Left ventricle myocardium inferior (tissue), 1 donor: ENCODE measurements at regions not wholly inside any gene's neighbourhood (a gene's known extent, or its start where the extent isn't known, plus 50 kb on each side); places are given as distances from the start of the nearest gene placed in this dataset.
"Not testable (repeated sequence)": the region's sequence is repeated elsewhere in the genome, so short reads cannot be mapped to it uniquely, and the experiment has no call there.

Experiments used
- DNase-seq: peaks from one replicate; pipeline ENCODE4 v3.0.0-alpha.2; 2020
- H3K27ac ChIP-seq: fragments of 200-600 bp; replicated peaks from 2 replicates; pipeline ENCODE4 v1.8.0; 2021
- H3K27me3 ChIP-seq: fragments of 200-600 bp; 2 replicates; pipeline ENCODE4 v1.8.0; 2021; ENCODE audit warnings: low read depth
- H3K36me3 ChIP-seq: fragments of 200-600 bp; 2 replicates; pipeline ENCODE4 v1.8.0; 2021
- H3K4me1 ChIP-seq: fragments of 200-600 bp; 2 replicates; pipeline ENCODE4 v1.8.0; 2021
- H3K4me3 ChIP-seq: fragments of 200-600 bp; 2 replicates; pipeline ENCODE4 v1.8.0; 2021; ENCODE audit warnings: mild to moderate bottlenecking, moderate library complexity
- H3K9me3 ChIP-seq: fragments of 200-600 bp; replicated peaks from 2 replicates; pipeline ENCODE4 v1.8.0; 2021
- intact Hi-C: fragments of 100-400 bp; cut with micrococcal nuclease; formaldehyde crosslinking; loops from one replicate; pipeline ENCODE4 v1.11.0; 2022
- TF ChIP-seq, protein P1 (sequence below): fragments of 200-600 bp; IDR thresholded peaks from 2 replicates; pipeline ENCODE4 v1.8.0; 2021; ENCODE audit warnings: antibody characterized with exemption, mild to moderate bottlenecking, borderline replicate concordance
- donor health status: DM: no; HTN: yes; CAD: no; lungs with severe emphysema.

DNA sequence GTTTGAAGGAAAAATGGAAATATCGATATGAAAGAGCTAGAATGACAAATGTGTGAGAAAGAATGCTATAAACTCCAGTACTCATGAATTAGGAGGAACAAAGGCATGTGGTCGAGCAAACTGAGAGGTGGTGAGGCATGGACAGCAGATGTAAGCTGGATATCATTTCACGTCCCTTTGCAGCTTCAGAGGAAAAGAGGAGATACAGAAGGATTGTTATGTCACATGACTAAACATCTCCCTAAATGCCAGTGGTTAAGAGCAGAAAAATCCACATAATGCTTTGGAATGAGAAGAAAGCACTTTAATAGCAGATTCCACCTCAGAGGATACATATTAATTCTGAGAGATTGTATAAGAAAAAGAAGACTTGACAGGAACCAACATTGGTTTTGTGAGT, 248.7 kb downstream of the ZIC4 start:
- DNase-seq: no peak
- no peaks in the 10 kb centered on the region for H3K4me1 ChIP-seq
- intact Hi-C loops: no loop called here
- H3K4me3 ChIP-seq: no peak overlapping the region
- H3K27me3 ChIP-seq: no peaks in the 10 kb centered on the region
- peaks cover 28% of the 10 kb centered on the region for H3K9me3 ChIP-seq
- H3K36me3 ChIP-seq: no peaks in the 10 kb centered on the region
- no peak overlapping the region for H3K27ac ChIP-seq
- TF ChIP-seq, protein P1, sequence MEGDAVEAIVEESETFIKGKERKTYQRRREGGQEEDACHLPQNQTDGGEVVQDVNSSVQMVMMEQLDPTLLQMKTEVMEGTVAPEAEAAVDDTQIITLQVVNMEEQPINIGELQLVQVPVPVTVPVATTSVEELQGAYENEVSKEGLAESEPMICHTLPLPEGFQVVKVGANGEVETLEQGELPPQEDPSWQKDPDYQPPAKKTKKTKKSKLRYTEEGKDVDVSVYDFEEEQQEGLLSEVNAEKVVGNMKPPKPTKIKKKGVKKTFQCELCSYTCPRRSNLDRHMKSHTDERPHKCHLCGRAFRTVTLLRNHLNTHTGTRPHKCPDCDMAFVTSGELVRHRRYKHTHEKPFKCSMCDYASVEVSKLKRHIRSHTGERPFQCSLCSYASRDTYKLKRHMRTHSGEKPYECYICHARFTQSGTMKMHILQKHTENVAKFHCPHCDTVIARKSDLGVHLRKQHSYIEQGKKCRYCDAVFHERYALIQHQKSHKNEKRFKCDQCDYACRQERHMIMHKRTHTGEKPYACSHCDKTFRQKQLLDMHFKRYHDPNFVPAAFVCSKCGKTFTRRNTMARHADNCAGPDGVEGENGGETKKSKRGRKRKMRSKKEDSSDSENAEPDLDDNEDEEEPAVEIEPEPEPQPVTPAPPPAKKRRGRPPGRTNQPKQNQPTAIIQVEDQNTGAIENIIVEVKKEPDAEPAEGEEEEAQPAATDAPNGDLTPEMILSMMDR: no peak

DNA sequence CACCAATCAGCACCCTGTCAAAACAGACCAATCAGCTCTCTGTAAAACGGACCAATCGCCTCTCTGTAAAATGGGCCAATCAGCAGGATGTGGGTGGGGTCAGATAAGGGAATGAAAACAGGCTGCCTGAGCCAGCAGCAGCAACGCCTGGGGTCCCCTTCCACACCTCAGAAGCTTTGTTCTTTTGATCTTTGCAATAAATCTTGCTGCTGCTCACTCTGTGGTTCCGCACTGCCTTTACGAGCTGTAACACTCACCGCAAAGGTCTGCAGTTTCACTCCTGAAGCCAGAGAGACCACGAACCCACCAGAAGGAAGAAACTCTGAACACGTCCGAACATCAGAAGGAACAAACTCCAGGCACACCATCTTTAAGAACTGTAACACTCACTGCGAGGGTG, 251.4 kb downstream of the ZIC4 start:
- H3K4me3 ChIP-seq, H3K36me3 ChIP-seq, intact Hi-C loops, H3K27me3 ChIP-seq, DNase-seq, H3K4me1 ChIP-seq, H3K27ac ChIP-seq: not testable (repeated sequence)
- peaks cover 28% of the 10 kb centered on the region for H3K9me3 ChIP-seq

DNA sequence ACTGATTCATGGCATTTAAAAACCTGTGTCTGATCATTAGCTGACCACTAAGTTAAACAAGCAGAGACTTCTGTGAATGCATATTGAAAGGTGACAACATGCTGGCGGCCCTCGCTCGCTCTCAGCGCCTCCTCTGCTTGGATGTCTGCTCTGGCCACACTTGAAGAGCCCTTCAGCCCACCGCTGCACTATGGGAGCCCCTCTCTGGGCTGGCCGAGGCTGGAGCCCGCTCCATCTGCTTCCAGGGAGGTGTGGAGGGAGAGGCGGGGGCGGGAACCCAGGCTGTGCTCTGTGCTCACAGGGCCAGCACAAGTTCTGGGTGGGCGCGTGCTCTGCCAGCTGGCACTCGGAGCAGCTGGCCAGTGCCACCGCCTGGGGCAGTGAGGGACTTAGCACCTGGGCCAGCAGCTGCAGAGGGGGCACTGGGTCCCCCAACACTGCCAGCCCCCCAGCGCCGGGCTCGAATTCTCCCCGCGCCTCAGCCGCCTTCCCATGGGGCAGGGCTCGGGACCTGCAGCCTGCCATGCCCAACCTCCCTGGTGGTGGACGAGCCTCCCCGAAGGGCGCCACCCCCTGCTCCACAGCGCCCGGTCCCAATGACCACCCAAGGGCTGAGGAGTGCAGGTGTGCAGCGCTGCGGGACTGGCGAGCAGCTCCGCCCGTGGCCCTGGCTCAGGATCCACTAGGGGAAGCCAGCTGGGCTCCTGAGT, 252.4 kb downstream of the ZIC4 start:
- DNase-seq: no peak
- Histone ChIP-seq H3K27ac (no peak overlapping the region), H3K27me3 (no peaks in the 10 kb centered on the region), H3K36me3 (no peaks in the 10 kb centered on the region), H3K9me3 (peaks cover 28% of the 10 kb centered on the region), H3K4me1 (no peaks in the 10 kb centered on the region), H3K4me3 (no peak overlapping the region)
- TF ChIP-seq, protein P1: no peak
- intact Hi-C loops: no loop called here

DNA sequence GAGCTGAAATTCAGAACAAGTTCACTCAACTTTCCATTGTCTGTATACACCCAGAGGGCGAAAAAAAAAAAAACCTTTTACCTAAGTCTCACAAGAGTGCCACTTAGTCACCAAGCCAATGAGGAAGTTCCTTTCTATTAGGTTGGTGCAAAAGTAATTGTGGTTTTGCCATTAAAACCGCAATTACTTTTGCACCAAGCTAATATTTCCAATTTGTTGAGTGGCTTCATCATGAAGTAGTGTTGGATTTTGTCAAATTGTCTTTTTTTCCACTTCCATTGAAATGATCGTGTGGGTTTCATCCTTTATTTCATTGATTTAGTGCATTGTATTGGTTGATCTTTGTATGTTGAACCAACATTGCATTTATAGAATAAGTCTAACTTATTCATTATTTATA, 253.9 kb downstream of the ZIC4 start:
- TF ChIP-seq, protein P1: no peak
- no peaks in the 10 kb centered on the region for H3K27me3 ChIP-seq
- no peaks in the 10 kb centered on the region for H3K36me3 ChIP-seq
- no peak overlapping the region for H3K27ac ChIP-seq
- peaks cover 36% of the 10 kb centered on the region for H3K9me3 ChIP-seq
- no peak for DNase-seq
- intact Hi-C loops: no loop called here
- no peaks in the 10 kb centered on the region for H3K4me1 ChIP-seq
- H3K4me3 ChIP-seq: no peak overlapping the region

DNA sequence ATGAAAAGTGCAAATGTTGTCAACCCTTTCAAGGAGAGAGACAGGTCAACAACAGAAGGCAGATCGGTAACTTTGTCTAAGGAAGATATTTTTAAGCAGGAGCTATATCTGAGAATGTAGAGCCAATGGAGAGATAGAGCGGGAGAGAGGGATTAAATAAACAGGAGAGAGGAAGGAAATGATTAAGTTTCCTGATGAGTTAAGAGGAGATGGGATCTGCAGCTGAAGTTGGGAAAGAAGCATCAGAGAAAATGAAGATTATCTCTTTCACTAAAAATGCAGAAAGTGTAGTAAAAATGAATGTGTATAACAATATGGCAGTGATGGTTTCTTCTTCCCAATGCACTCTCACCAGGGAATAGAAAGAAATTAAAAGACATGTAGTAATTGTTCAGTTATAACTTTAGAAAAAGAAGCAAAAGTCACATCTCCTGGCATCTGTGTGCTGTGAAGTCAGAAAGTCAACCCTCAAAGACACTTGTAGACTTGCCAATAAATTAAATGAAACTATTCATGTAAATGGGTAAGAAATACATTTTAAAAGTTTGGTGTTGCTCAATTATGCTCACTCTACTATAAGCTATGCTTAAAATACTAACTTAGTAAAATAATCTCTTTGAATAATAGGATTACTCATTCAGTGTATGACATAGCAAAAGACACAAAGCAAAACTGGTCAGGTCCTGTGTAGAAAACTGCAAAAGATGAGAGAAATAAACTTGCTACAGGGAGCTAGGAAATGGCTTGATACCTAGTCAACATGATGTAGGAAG, 264.6 kb downstream of the ZIC4 start:
- Histone ChIP-seq H3K4me3 (no peak overlapping the region), H3K27me3 (no peaks in the 10 kb centered on the region), H3K27ac (no peak overlapping the region), H3K4me1 (no peaks in the 10 kb centered on the region), H3K9me3 (no peaks in the 10 kb centered on the region), H3K36me3 (no peaks in the 10 kb centered on the region)
- TF ChIP-seq, protein P1: no peak
- no peak for DNase-seq
- intact Hi-C loops: no loop called here

DNA sequence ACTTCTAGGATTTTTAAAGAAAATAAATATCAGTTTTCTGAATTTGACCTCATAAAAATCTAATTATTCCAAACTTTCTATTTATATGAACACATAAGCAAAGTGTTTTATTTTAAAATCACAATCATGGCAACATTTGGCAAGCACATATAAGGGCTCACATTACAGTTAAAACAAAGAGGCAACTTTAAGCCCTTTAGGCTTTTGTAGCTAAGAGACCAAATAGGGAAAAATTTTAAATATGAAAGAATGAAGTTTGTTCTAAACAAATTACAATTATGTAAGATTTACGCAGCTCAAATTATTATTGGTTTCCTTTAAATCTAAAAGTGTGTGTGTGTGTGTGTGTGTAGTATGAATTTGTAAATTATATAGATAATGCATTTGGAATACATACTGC, 267.0 kb downstream of the ZIC4 start:
- intact Hi-C loops: no loop called here
- TF ChIP-seq, protein P1: no peak

More for the DNA sequence above, 267.0 kb downstream of the ZIC4 start:
- no peaks in the 10 kb centered on the region for H3K4me1 ChIP-seq
- H3K27me3 ChIP-seq: no peaks in the 10 kb centered on the region
- no peaks in the 10 kb centered on the region for H3K36me3 ChIP-seq
- H3K27ac ChIP-seq: no peak overlapping the region
- no peaks in the 10 kb centered on the region for H3K9me3 ChIP-seq
- no peak for DNase-seq
- H3K4me3 ChIP-seq: no peak overlapping the region
